Ovary (tissue), 3 donors: ENCODE measurements at regions not wholly inside any gene's neighbourhood (a gene's known extent, or its start where the extent isn't known, plus 50 kb on each side); places are given as distances from the start of the nearest gene placed in this dataset.

Source experiments
- EP300 ChIP-seq: sonication (generic); formaldehyde crosslinking; IDR thresholded peaks from one replicate; pipeline ENCODE4 v1.6.1; 2017; ENCODE audit warnings: antibody characterized with exemption
- POLR2A ChIP-seq: fragments of 450-650 bp; IDR thresholded peaks from one replicate; pipeline ENCODE4 v1.6.1; 2017; ENCODE audit warnings: antibody characterized with exemption, mild to moderate bottlenecking, moderate library complexity
- TF ChIP-seq, protein P1 (sequence below), 3 donors: fragments of 450-650 bp in 2 of 3; fragments of 200-600 bp in 1 of 3; IDR thresholded peaks; one replicate each; pipeline versions ENCODE4 v1.5.1 to v1.8.0; 2016 to 2022; ENCODE audit warnings: antibody characterized with exemption in 3 of 3, mild to moderate bottlenecking in 1 of 3
- donor health status: DM: no; HTN: no; CAD: no.

DNA sequence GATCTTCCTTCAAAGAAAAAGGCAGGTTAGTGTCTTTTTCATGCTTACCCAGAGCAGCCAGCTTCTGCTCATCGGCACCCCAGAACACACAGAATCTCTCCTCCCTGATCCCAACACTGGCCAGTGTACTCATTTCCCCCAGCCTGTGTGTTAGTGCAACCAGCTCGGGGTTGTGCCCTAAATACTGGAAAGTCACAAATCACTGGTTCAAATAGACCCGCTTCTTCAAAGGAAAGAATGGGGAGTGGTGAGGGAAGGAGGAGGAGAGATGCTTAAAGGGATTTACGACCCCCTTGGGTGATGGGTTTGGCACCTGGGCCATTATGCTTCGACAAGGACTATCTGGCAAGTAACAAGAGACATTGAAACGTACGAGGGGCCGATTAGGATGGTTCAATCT is 114.0 kb downstream of the FOXB1 start:
- TF ChIP-seq, protein P1, sequence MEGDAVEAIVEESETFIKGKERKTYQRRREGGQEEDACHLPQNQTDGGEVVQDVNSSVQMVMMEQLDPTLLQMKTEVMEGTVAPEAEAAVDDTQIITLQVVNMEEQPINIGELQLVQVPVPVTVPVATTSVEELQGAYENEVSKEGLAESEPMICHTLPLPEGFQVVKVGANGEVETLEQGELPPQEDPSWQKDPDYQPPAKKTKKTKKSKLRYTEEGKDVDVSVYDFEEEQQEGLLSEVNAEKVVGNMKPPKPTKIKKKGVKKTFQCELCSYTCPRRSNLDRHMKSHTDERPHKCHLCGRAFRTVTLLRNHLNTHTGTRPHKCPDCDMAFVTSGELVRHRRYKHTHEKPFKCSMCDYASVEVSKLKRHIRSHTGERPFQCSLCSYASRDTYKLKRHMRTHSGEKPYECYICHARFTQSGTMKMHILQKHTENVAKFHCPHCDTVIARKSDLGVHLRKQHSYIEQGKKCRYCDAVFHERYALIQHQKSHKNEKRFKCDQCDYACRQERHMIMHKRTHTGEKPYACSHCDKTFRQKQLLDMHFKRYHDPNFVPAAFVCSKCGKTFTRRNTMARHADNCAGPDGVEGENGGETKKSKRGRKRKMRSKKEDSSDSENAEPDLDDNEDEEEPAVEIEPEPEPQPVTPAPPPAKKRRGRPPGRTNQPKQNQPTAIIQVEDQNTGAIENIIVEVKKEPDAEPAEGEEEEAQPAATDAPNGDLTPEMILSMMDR (IDR thresholded peaks at IDR 0.05) = no peak
- TF ChIP-seq EP300 (no peak), POLR2A (no peak)
